Trophoblast cell (in vitro differentiated cells and primary cell): ENCODE measurements at regions not wholly inside any gene's neighbourhood (a gene's known extent, or its start where the extent isn't known, plus 50 kb on each side); places are given as distances from the start of the nearest gene placed in this dataset.

Experiments
- DNase-seq, 2 donors: peaks; one replicate each; pipeline ENCODE4 v3.0.0-alpha.2; 2016
- H2AFZ ChIP-seq: 2 replicates; pipeline ENCODE4 v1.6.1; 2013; ENCODE audit warnings: low read length, moderate library complexity, mild to moderate bottlenecking; ENCODE audit not compliant: insufficient read depth, poor library complexity
- H2AK5ac ChIP-seq: 2 replicates; pipeline ENCODE4 v1.6.1; 2013; ENCODE audit warnings: mild to moderate bottlenecking, low read length
- H2BK120ac ChIP-seq: 2 replicates; pipeline ENCODE4 v1.6.1; 2013; ENCODE audit warnings: low read length, mild to moderate bottlenecking, moderate library complexity; ENCODE audit not compliant: insufficient read depth, poor library complexity
- H2BK12ac ChIP-seq: 2 replicates; pipeline ENCODE4 v1.6.1; 2013; ENCODE audit warnings: mild to moderate bottlenecking, low read length, moderate library complexity
- H2BK5ac ChIP-seq: 2 replicates; pipeline ENCODE4 v1.6.1; 2013; ENCODE audit warnings: low read length, low read depth, moderate library complexity, mild to moderate bottlenecking; ENCODE audit not compliant: poor library complexity
- H3K14ac ChIP-seq: 2 replicates; pipeline ENCODE4 v1.6.1; 2013; ENCODE audit warnings: mild to moderate bottlenecking, low read length
- H3K18ac ChIP-seq: 2 replicates; pipeline ENCODE4 v1.6.1; 2013; ENCODE audit warnings: mild to moderate bottlenecking, low read length
- H3K23ac ChIP-seq: 2 replicates; pipeline ENCODE4 v1.6.1; 2013; ENCODE audit warnings: low read length
- H3K27ac ChIP-seq: 2 replicates; pipeline ENCODE4 v1.5.1; 2013; ENCODE audit warnings: low read depth, mild to moderate bottlenecking, inconsistent platforms, low read length, moderate library complexity
- H3K27me3 ChIP-seq: 2 replicates; pipeline ENCODE4 v1.6.1; 2013; ENCODE audit warnings: inconsistent platforms, mild to moderate bottlenecking, low read length, moderate library complexity; ENCODE audit not compliant: insufficient read depth
- H3K36me3 ChIP-seq, 2 experiments: 1 replicate in 1 of 2; 2 replicates in 1 of 2; pipeline ENCODE4 v1.6.1; 2013; ENCODE audit warnings: low read length in 2 of 2, mild to moderate bottlenecking in 2 of 2, moderate library complexity in 1 of 2; ENCODE audit not compliant: insufficient read depth in 2 of 2, control insufficient read depth in 1 of 2
- H3K4ac ChIP-seq: 2 replicates; pipeline ENCODE4 v1.6.1; 2013; ENCODE audit warnings: low read depth, mild to moderate bottlenecking, low read length, moderate library complexity
- H3K4me1 ChIP-seq, 2 experiments: 1 replicate in 1 of 2; 2 replicates in 1 of 2; pipeline ENCODE4 v1.6.1; 2013; ENCODE audit warnings: low read length in 2 of 2, mild to moderate bottlenecking in 2 of 2, moderate library complexity in 1 of 2; ENCODE audit not compliant: insufficient read depth in 2 of 2, control insufficient read depth in 1 of 2
- H3K4me2 ChIP-seq: 2 replicates; pipeline ENCODE4 v1.6.1; 2013; ENCODE audit warnings: inconsistent platforms, mild to moderate bottlenecking, low read length, moderate library complexity
- H3K4me3 ChIP-seq: 2 replicates; pipeline ENCODE4 v1.5.1; 2013; ENCODE audit warnings: mild to moderate bottlenecking, low read depth, low read length, inconsistent platforms
- H3K79me1 ChIP-seq: one replicate; pipeline ENCODE4 v1.6.1; 2013; ENCODE audit warnings: low read length
- H3K79me2 ChIP-seq: 2 replicates; pipeline ENCODE4 v1.6.1; 2013; ENCODE audit warnings: low read length, mild to moderate bottlenecking; ENCODE audit not compliant: control insufficient read depth, insufficient read depth, poor library complexity
- H3K9ac ChIP-seq: 2 replicates; pipeline ENCODE4 v1.6.1; 2013; ENCODE audit warnings: mild to moderate bottlenecking, low read length
- H3K9me3 ChIP-seq: 2 replicates; pipeline ENCODE4 v1.6.1; 2013; ENCODE audit warnings: low read depth, mild to moderate bottlenecking, control low read depth, inconsistent platforms, low read length; ENCODE audit not compliant: insufficient read depth
- H4K12ac ChIP-seq: 2 replicates; pipeline ENCODE4 v1.6.1; 2013; ENCODE audit warnings: low read depth, mild to moderate bottlenecking, low read length, moderate library complexity
- H4K8ac ChIP-seq: 2 replicates; pipeline ENCODE4 v1.6.1; 2013; ENCODE audit warnings: low read depth, mild to moderate bottlenecking, low read length, moderate library complexity
- H4K91ac ChIP-seq: one replicate; pipeline ENCODE4 v1.6.1; 2013; ENCODE audit warnings: low read depth, mild to moderate bottlenecking, low read length, moderate library complexity
- WGBS: extraction: QIAGEN DNeasy Blood & Tissue Kit; methylation state at CpG from one replicate; pipeline ENCODE4 v1.1.7; 2013; ENCODE audit warnings: missing lambda C conversion rate; ENCODE audit not compliant: insufficient read length, insufficient coverage; ENCODE audit errors: extremely low coverage; 5-methylcytosine and 5-hydroxymethylcytosine counted together

GRCh38 chr6:156110249-156110648 lies 654.6 kb upstream of the NOX3 start:
- Histone ChIP-seq H3K18ac (no peak overlapping the region), H3K36me3 (no peaks in the 10 kb centered on the region), H2BK120ac (no peak overlapping the region), H3K9ac (no peak overlapping the region), H3K79me2 (no peaks in the 10 kb centered on the region), H2BK12ac (no peak overlapping the region), H3K23ac (no peak overlapping the region), H3K4ac (no peak overlapping the region), H3K4me2 (no peak overlapping the region), H3K79me1 (no peaks in the 10 kb centered on the region), H3K27ac (no peak overlapping the region), H3K4me1 (no peaks in the 10 kb centered on the region), H2AK5ac (no peak overlapping the region), H3K4me3 (no peak overlapping the region), H4K12ac (no peak overlapping the region), H4K8ac (no peak overlapping the region), H2AFZ (no peak overlapping the region), H3K27me3 (no peaks in the 10 kb centered on the region), H4K91ac (no peak overlapping the region), H2BK5ac (no peak overlapping the region), H3K9me3 (no peaks in the 10 kb centered on the region), H3K14ac (no peak overlapping the region)
- WGBS, result no CpG with 5 or more reads among the region's 2 CpGs
- no peak for DNase-seq

GRCh38 chr6:156109713-156110112 lies 654.1 kb upstream of the NOX3 start:
- H4K91ac ChIP-seq, result no peak overlapping the region
- H3K4ac ChIP-seq, result no peak overlapping the region
- no peak overlapping the region for H2BK12ac ChIP-seq
- H3K9ac ChIP-seq, result no peak overlapping the region
- H3K23ac ChIP-seq, result no peak overlapping the region
- H3K9me3 ChIP-seq, result no peaks in the 10 kb centered on the region
- no peak overlapping the region for H3K18ac ChIP-seq
- no CpG with 5 or more reads among the region's 1 CpG for WGBS
- no peak overlapping the region for H4K12ac ChIP-seq
- no peak overlapping the region for H2AFZ ChIP-seq
- H3K36me3 ChIP-seq, result no peaks in the 10 kb centered on the region
- no peak overlapping the region for H3K14ac ChIP-seq
- H3K27me3 ChIP-seq, result no peaks in the 10 kb centered on the region
- no peaks in the 10 kb centered on the region for H3K79me1 ChIP-seq
- H3K4me1 ChIP-seq, result no peaks in the 10 kb centered on the region
- no peak overlapping the region for H2AK5ac ChIP-seq
- H2BK120ac ChIP-seq, result no peak overlapping the region
- no peak overlapping the region for H3K4me3 ChIP-seq
- no peak overlapping the region for H3K27ac ChIP-seq
- no peak overlapping the region for H2BK5ac ChIP-seq
- H3K4me2 ChIP-seq, result no peak overlapping the region
- no peak overlapping the region for H4K8ac ChIP-seq
- no peaks in the 10 kb centered on the region for H3K79me2 ChIP-seq
- no peak for DNase-seq

- H2BK120ac ChIP-seq, result no peak overlapping the region
These were observed 652.0 kb upstream of the NOX3 start for GRCh38 chr6:156107624-156108101.

GRCh38 chr6:156102129-156102528 lies 646.5 kb upstream of the NOX3 start:
- Histone ChIP-seq H3K9ac (no peak overlapping the region), H2BK5ac (no peak overlapping the region), H3K79me2 (no peaks in the 10 kb centered on the region), H3K4me1 (no peaks in the 10 kb centered on the region), H4K8ac (no peak overlapping the region), H4K91ac (no peak overlapping the region), H3K4me2 (no peak overlapping the region), H3K9me3 (no peaks in the 10 kb centered on the region), H2BK12ac (no peak overlapping the region), H3K4me3 (no peak overlapping the region), H2BK120ac (no peak overlapping the region), H3K27ac (no peak overlapping the region), H3K79me1 (no peaks in the 10 kb centered on the region), H3K23ac (no peak overlapping the region), H2AK5ac (no peak overlapping the region), H3K18ac (no peak overlapping the region), H3K4ac (no peak overlapping the region), H4K12ac (no peak overlapping the region), H3K14ac (no peak overlapping the region), H3K36me3 (no peaks in the 10 kb centered on the region), H3K27me3 (no peaks in the 10 kb centered on the region), H2AFZ (no peak overlapping the region)
- no CpG with 5 or more reads among the region's 3 CpGs for WGBS
- DNase-seq, result peak in 1 of 2 donors; percentile 7

More at GRCh38 chr6:156107624-156108101, 652.0 kb upstream of the NOX3 start:
- no peak for DNase-seq
- Histone ChIP-seq H4K8ac (no peak overlapping the region), H4K12ac (no peak overlapping the region), H2AK5ac (no peak overlapping the region), H3K27me3 (no peaks in the 10 kb centered on the region), H2BK5ac (no peak overlapping the region), H3K79me1 (no peaks in the 10 kb centered on the region), H3K4me2 (no peak overlapping the region), H3K27ac (no peak overlapping the region), H3K79me2 (no peaks in the 10 kb centered on the region), H3K4me3 (no peak overlapping the region), H3K4ac (no peak overlapping the region), H3K14ac (no peak overlapping the region), H3K23ac (no peak overlapping the region), H2AFZ (no peak overlapping the region), H3K9me3 (no peaks in the 10 kb centered on the region), H3K18ac (no peak overlapping the region), H3K9ac (no peak overlapping the region), H3K36me3 (no peaks in the 10 kb centered on the region), H2BK12ac (no peak overlapping the region), H4K91ac (no peak overlapping the region), H3K4me1 (no peaks in the 10 kb centered on the region)
- no CpG with 5 or more reads among the region's 15 CpGs for WGBS
